Calu3 (cell line): ENCODE measurements at regions not wholly inside any gene's neighbourhood (a gene's known extent, or its start where the extent isn't known, plus 50 kb on each side); places are given as distances from the start of the nearest gene placed in this dataset.

Experiments
- BruUV-seq: library from RNA; stranded (reverse); fragments of 400-500 nt; replicated peaks from 2 replicates; lab custom pipeline; 2021; lab: Mats Ljungman, UMichigan
- CTCF ChIA-PET: fragments of 300-600 bp; sonication (Branson Sonifier 250); formaldehyde crosslinking; loops from one replicate; lab custom pipeline; 2022; ENCODE audit warnings: antibody characterized with exemption; lab: Charles Lee
- DNase-seq: peaks from one replicate; pipeline ENCODE4 v3.0.0; 2022
- H3K27ac Mint-ChIP-seq: one replicate; pipeline ENCODE4 v1.8.0; 2022; ENCODE audit warnings: mixed read lengths; ENCODE audit not compliant: unreplicated experiment
- H3K27me3 Mint-ChIP-seq: one replicate; pipeline ENCODE4 v1.8.0; 2022; ENCODE audit warnings: mixed read lengths; ENCODE audit not compliant: unreplicated experiment
- H3K36me3 Mint-ChIP-seq: one replicate; pipeline ENCODE4 v1.8.0; 2022; ENCODE audit warnings: mild to moderate bottlenecking, moderate library complexity, mixed read lengths; ENCODE audit not compliant: insufficient read depth, unreplicated experiment
- H3K4me1 Mint-ChIP-seq: one replicate; pipeline ENCODE4 v1.8.0; 2022; ENCODE audit warnings: mild to moderate bottlenecking, low read depth, mixed read lengths; ENCODE audit not compliant: unreplicated experiment
- H3K4me3 Mint-ChIP-seq: one replicate; pipeline ENCODE4 v1.8.0; 2022; ENCODE audit warnings: mild to moderate bottlenecking, low read depth, moderate library complexity, mixed read lengths; ENCODE audit not compliant: unreplicated experiment
- H3K9me3 Mint-ChIP-seq: one replicate; pipeline ENCODE4 v1.8.0; 2022; ENCODE audit warnings: low read depth, mixed read lengths; ENCODE audit not compliant: unreplicated experiment
- intact Hi-C: fragments of 100-400 bp; cut with micrococcal nuclease; formaldehyde crosslinking; loops from one replicate; pipeline ENCODE4 v1.10.0; 2022; ENCODE audit not compliant: unreplicated experiment
- TF ChIP-seq, protein P1 (sequence below): fragments of 200-600 bp; IDR thresholded peaks from one replicate; pipeline ENCODE4 v1.8.0; 2022; ENCODE audit warnings: antibody characterized with exemption; ENCODE audit not compliant: unreplicated experiment

DNA sequence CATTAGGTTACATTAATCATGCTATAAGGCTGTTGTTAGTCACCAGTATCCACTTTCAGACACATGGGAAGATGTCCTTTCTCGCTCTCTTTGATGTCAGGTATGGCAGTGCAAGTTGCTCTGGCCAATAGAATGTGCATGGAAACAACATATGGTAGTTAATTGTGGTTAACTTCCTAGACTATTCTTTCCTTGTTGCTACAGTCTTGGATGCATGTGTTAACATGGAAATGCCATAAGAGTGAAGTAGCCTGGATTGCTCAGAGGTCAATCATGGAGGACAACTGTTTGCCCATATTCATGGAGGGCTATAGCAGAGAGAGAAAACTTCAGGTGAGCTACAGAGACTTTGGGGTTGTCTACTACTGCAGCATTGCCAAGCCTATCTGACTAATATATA, 245.8 kb upstream of the GAS1 start:
- Mint-ChIP-seq H3K9me3 (no peaks in the 10 kb centered on the region), H3K27ac (no peak overlapping the region), H3K36me3 (no peaks in the 10 kb centered on the region), H3K4me3 (no peak overlapping the region), H3K4me1 (peaks cover 12% of the 10 kb centered on the region), H3K27me3 (peaks cover 73% of the 10 kb centered on the region)
- BruUV-seq = no TSS peak
- CTCF ChIA-PET = no interaction called here
- DNase-seq = no peak
- intact Hi-C loops = no loop called here
- TF ChIP-seq, protein P1, sequence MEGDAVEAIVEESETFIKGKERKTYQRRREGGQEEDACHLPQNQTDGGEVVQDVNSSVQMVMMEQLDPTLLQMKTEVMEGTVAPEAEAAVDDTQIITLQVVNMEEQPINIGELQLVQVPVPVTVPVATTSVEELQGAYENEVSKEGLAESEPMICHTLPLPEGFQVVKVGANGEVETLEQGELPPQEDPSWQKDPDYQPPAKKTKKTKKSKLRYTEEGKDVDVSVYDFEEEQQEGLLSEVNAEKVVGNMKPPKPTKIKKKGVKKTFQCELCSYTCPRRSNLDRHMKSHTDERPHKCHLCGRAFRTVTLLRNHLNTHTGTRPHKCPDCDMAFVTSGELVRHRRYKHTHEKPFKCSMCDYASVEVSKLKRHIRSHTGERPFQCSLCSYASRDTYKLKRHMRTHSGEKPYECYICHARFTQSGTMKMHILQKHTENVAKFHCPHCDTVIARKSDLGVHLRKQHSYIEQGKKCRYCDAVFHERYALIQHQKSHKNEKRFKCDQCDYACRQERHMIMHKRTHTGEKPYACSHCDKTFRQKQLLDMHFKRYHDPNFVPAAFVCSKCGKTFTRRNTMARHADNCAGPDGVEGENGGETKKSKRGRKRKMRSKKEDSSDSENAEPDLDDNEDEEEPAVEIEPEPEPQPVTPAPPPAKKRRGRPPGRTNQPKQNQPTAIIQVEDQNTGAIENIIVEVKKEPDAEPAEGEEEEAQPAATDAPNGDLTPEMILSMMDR = no peak

- TF ChIP-seq, protein P1 = no peak
- CTCF ChIA-PET = interaction anchor here (0.5 kb wide), 1 partner anchor 54 kb away, joined by 3 read pairs; no protein-coding TSS in a partner anchor
- BruUV-seq = no TSS peak
- no peaks in the 10 kb centered on the region for H3K9me3 Mint-ChIP-seq
- H3K4me3 Mint-ChIP-seq = no peak overlapping the region
- no peak overlapping the region for H3K27ac Mint-ChIP-seq
- H3K4me1 Mint-ChIP-seq = peaks cover 12% of the 10 kb centered on the region
- peaks cover 74% of the 10 kb centered on the region for H3K27me3 Mint-ChIP-seq
- intact Hi-C loops = no loop called here
- DNase-seq = no peak
- H3K36me3 Mint-ChIP-seq = no peaks in the 10 kb centered on the region
These were observed 246.9 kb upstream of the GAS1 start for GRCh38 chr9:87193925-87194868.

- Mint-ChIP-seq H3K27ac (no peak overlapping the region), H3K9me3 (no peaks in the 10 kb centered on the region), H3K4me3 (no peak overlapping the region), H3K4me1 (peaks cover 12% of the 10 kb centered on the region), H3K27me3 (peaks cover 85% of the 10 kb centered on the region), H3K36me3 (no peaks in the 10 kb centered on the region)
- no peak for DNase-seq
- intact Hi-C loops = no loop called here
- CTCF ChIA-PET = no interaction called here
- TF ChIP-seq, protein P1 = no peak
- BruUV-seq = no TSS peak
These were observed 248.0 kb upstream of the GAS1 start for GRCh38 chr9:87195306-87195705.

- CTCF ChIA-PET = no interaction called here
- DNase-seq = no peak
- no peaks in the 10 kb centered on the region for H3K36me3 Mint-ChIP-seq
- intact Hi-C loops = no loop called here
- TF ChIP-seq, protein P1 = no peak
- peaks cover 12% of the 10 kb centered on the region for H3K4me1 Mint-ChIP-seq
- H3K4me3 Mint-ChIP-seq = no peak overlapping the region
- no peaks in the 10 kb centered on the region for H3K9me3 Mint-ChIP-seq
- no TSS peak for BruUV-seq
- peaks cover 100% of the 10 kb centered on the region for H3K27me3 Mint-ChIP-seq
- no peak overlapping the region for H3K27ac Mint-ChIP-seq
These were observed 250.2 kb upstream of the GAS1 start for GRCh38 chr9:87197349-87198130.
